Myocyte (in vitro differentiated cells): ENCODE measurements at regions not wholly inside any gene's neighbourhood (a gene's known extent, or its start where the extent isn't known, plus 50 kb on each side); places are given as distances from the start of the nearest gene placed in this dataset.
A peak's percentile ranks its signal among the peaks of the same experiment; 100 is the strongest.
"Not testable (repeated sequence)": the region's sequence is repeated elsewhere in the genome, so short reads cannot be mapped to it uniquely, and the experiment has no call there.

Experiments used
- DNase-seq: peaks from one replicate; pipeline ENCODE4 v3.0.0-alpha.2; 2012; ENCODE audit warnings: low read depth

GRCh38 chr2:219831957-219832356 is 204.5 kb downstream of the SLC4A3 start:
- no peak for DNase-seq

- no peak for DNase-seq
Measured at GRCh38 chr2:219832904-219833303, 205.5 kb downstream of the SLC4A3 start.

DNA sequence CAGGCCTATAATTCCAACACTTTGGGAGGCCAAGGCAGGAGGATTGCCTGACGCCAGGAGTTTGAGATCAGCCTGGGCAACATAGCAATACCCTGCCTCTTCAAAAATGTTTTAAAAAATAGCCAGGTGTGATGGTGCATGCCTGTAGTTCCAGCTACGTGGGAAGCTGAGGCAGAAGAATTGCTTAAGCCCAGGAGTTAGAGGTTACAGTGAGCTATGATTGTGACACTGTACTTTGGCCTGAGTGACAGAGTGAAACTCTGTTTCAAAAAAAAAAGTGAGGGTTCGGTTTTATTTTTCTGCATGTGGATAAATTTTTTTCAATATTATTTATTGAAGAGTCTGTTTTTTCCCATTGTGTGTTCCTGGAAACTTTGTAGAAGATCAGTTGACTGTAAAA is 208.1 kb downstream of the SLC4A3 start:
- DNase-seq, result no peak

- peak; percentile 11 for DNase-seq
Measured at GRCh38 chr2:219836647-219837177, 209.3 kb downstream of the SLC4A3 start.

- DNase-seq, result no peak
Measured at GRCh38 chr2:219844401-219845091, 217.1 kb downstream of the SLC4A3 start.

DNA sequence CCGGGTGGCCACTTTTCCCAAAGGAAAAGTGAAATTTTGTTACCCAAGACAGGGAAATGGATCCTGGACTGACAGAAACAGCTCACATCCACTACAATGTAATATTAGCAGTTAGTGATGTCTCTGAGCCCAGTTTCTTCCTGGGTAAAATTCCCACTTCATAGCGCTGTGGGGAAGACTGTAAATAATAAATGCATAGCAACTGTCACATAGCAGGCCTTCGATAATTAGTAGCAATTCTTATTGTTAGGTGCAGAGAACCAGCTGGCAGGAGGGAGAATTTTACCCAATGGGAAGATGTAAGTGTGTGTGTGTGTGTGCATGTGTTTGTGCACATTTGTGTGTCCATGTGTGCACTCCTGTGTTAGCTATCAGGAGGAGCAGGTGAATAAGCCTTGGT is 221.5 kb downstream of the SLC4A3 start:
- no peak for DNase-seq

GRCh38 chr2:219851169-219851568 is 223.7 kb downstream of the SLC4A3 start:
- no peak for DNase-seq

GRCh38 chr2:219851801-219852481 is 224.5 kb downstream of the SLC4A3 start:
- DNase-seq, result peak; percentile 74

GRCh38 chr2:219852626-219853025 is 225.2 kb downstream of the SLC4A3 start:
- no peak for DNase-seq

- DNase-seq, result no peak
Measured at GRCh38 chr2:219856602-219857001, 229.2 kb downstream of the SLC4A3 start.

GRCh38 chr2:219857751-219858150 is 230.3 kb downstream of the SLC4A3 start:
- DNase-seq, result no peak

DNA sequence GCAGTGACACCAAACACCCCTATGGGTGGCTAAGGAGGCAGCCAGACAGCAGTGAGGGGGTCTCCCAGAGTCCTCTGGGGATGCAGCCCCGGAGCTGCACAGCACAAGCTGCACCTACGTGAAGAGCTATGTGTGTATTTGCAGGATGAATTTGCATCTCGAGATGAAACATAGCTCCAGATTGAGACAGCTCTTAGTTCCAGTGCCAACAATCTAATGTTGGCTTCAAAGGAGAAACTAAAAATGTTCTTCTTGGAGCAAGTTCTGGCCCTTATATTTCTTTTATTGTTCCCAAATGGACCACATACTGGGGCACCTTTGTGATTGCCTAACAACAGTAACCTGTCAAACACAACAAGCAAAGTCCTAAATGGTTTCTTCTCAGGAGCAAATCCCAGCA is 233.9 kb downstream of the SLC4A3 start:
- no peak for DNase-seq

DNA sequence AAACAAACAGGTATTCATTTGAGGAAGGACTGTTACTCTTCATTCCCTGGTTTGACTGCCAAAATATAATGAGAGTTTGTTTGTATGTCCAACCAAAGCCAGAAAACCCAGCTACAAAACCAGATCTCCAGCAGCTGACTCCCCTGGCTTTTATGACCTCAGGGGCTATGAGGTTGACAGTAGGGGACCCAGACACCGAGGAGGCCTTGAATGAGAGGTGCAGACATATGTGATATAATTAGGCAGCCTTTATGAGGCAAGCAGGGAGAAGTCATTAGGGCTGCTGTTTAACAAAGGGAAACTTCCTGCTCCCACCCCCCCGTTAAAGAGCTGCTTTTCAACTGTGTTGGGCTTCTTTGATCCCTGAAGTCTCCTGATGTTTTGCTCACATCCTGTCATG is 236.7 kb downstream of the SLC4A3 start:
- DNase-seq, result no peak

DNA sequence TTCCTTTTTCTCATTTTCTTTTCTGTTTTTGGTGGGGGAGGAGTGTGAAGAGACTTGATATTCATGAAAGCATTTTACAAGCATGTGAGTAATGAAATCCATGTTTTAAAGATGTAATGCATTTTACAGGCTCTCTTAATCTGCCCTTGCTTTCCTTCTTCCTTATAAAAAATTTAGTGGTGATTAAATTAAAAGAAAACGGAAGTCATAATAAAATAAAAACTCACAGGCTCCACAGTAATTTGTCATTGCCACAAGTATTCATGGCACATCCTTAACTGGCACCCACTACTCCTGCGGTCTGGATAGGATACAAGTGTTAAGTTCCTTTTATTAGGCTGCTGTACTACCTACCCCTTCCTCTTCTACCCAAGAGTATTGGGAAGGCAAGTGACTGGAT is 241.2 kb downstream of the SLC4A3 start:
- DNase-seq, result peak; percentile 18

DNA sequence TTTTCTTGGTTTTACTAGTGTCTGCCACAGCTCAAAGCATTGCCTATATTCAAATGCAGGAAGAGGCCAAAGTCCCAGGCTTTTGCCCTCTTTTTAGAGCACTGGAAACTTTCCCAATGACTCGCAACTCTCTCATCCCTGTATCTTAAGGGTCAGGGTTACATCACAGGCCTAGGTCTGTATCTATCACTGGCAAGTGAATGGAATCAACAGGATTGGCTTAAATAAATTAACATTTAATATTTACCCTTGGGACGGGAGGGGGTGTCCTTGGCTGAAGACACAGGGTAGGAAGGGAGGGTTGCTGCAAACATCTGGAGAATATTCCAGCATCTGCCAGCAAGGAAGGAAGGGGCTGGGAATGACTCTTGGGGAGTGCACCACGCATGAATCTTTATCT is 242.6 kb downstream of the SLC4A3 start:
- DNase-seq, result no peak

GRCh38 chr2:219871351-219871750 is 243.9 kb downstream of the SLC4A3 start:
- no peak for DNase-seq

DNA sequence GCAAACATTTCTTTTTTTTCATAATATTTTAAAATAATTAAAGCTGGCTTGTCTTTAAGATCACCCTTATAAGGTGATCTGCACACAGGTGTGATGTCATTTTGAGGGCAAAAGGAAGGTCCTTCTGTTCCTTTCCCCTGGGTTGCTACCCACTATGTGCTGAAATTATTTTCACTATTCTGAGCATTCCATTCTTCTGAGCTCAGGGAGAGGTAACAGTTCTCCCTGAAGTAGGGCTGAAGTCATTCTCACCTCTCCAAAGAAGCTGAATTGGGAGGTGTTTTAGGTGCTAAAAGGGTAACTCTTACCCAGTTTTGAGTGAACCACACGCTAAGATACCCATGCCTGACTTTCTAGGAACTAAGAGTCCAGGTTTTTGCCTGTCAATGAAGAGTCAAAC is 247.6 kb downstream of the SLC4A3 start:
- DNase-seq, result no peak

- not testable (repeated sequence) for DNase-seq
Measured at GRCh38 chr2:219875986-219876385, 248.6 kb downstream of the SLC4A3 start.

GRCh38 chr2:219876931-219877330 is 249.5 kb downstream of the SLC4A3 start:
- no peak for DNase-seq

- no peak for DNase-seq
Measured at GRCh38 chr2:219877728-219878127, 250.3 kb downstream of the SLC4A3 start.

DNA sequence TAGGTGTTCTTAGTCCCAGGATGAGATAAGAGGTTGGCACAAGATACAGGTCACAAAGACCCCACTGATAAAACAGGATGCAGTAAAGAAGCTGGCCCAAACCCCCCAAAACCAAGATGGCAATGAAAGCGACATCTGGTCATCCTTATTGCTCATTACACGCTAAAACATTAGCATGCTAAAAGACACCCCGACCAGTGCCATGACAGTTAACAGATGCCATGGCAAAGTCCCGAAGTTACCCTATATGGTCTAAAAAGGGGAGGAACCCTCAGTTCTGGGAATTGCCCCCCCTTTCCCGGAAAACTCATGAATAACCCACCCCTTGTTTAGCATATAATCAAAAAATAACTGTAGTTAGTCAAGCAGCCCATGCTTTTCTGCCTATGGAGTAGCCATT is 251.1 kb downstream of the SLC4A3 start:
- DNase-seq, result no peak

DNA sequence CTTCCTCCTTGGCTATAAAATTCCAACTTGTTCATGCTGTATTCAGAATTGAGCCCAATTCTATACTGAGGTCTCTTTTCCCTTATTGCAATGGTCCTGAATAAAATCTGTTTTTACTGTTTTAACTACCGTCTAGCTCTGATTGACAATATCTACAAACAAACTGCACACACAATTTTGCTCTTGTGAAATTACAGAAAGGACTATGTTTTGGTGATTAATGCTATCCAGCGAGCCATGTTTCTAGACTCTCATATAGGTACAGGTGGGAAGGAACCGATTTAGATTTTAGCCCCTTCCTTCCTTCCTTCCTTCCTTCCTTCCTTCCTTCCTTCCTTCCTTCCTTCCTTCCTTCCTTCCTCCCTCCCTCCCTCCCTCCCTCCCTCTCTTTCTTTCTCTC is 254.4 kb downstream of the SLC4A3 start:
- no peak for DNase-seq

- DNase-seq, result no peak
Measured at GRCh38 chr2:219886615-219887014, 259.2 kb downstream of the SLC4A3 start.
